ENCODE measurements at regions not wholly inside any gene's neighbourhood (a gene's known extent, or its start where the extent isn't known, plus 50 kb on each side); places are given as distances from the start of the nearest gene placed in this dataset.
"Not testable (repeated sequence)": the region's sequence is repeated elsewhere in the genome, so short reads cannot be mapped to it uniquely, and the experiment has no call there.

DNA sequence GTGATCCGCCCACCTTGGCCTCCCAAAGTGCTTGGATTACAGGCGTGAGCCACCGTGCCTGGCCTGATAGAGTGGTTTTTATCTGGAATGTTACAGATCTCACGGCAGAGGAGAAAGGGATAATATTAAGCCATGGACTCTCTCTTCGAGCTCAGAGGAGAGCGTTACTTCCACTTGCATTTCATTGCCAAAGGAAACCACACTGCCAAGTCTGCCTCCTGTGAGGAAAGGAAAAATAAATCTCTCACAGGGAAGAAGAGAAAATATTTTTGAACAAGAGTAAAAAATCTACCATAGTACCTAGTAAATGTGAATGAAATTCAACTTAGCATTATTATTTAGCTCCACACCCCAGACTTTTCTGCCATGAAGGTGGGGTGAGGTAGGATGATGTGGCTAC, 319.2 kb upstream of the PRICKLE1 start:
- TF ChIP-seq CTCF (IDR thresholded peaks at IDR 0.05; ENCODE audit: poor library complexity) (no peak), EZH2 (IDR thresholded peaks at IDR 0.05; ENCODE audit: borderline replicate concordance) (no peak), EZH2phosphoT487 (IDR thresholded peaks at IDR 0.05; ENCODE audit: low read depth, severe bottlenecking, unreplicated experiment) (no peak)
- Histone ChIP-seq H4K20me1 (ENCODE audit: insufficient read depth, poor library complexity, severe bottlenecking) (no peaks in the 10 kb centered on the region), H3K27me3 (no peaks in the 10 kb centered on the region), H3K27ac (no peak overlapping the region), H3K4me1 (ENCODE audit: insufficient read depth) (no peaks in the 10 kb centered on the region), H3K79me2 (no peaks in the 10 kb centered on the region), H3K36me3 (replicated peaks; ENCODE audit: insufficient read depth, low read depth) (no peaks in the 10 kb centered on the region), H3K9me3 (ENCODE audit: low read depth) (no peaks in the 10 kb centered on the region), H3K4me2 (no peak overlapping the region), H3K4me3 (no peak overlapping the region), H3K9me2 (replicated peaks; ENCODE audit: insufficient read depth) (no peaks in the 10 kb centered on the region), H2AFZ (no peak overlapping the region)
- DNase-seq (ENCODE audit: low spot score), result no peak
- 87% methylated on average over 6 of the region's 6 CpGs for WGBS (ENCODE audit: low lambda C conversion rate, missing lambda C conversion rate)

DNA sequence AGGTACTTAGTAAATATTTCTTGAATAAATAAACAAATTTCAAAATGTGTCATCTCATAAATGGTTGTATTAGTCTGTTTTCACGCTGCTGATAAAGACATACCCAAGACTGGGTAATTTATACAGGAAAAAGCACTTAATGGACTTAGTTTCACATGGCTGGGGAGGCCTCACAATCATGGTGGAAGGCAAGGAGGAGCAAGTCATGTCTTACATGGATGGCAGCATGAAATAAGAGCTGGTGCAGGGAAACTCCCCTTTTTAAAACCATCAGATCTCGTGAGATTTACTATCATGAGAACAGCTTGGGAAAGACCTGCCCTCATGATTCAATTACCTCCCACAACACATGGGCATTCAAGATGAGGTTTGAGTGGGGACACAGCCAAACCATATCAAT, 317.3 kb upstream of the PRICKLE1 start:
- H3K4me2 ChIP-seq; H2AFZ ChIP-seq; H4K20me1 ChIP-seq (ENCODE audit: insufficient read depth, poor library complexity, severe bottlenecking); H3K4me1 ChIP-seq (ENCODE audit: insufficient read depth); H3K79me2 ChIP-seq; DNase-seq (ENCODE audit: low spot score); H3K4me3 ChIP-seq; H3K9me3 ChIP-seq (ENCODE audit: low read depth); H3K27ac ChIP-seq; H3K27me3 ChIP-seq; H3K36me3 ChIP-seq (replicated peaks; ENCODE audit: insufficient read depth, low read depth); H3K9me2 ChIP-seq (replicated peaks; ENCODE audit: insufficient read depth): not testable (repeated sequence)
- WGBS (ENCODE audit: low lambda C conversion rate, missing lambda C conversion rate), result 96% methylated on average over 2 of the region's 2 CpGs

- H3K4me1 ChIP-seq (ENCODE audit: insufficient read depth), result no peaks in the 10 kb centered on the region
- no peak for DNase-seq (ENCODE audit: low spot score)
- H3K9me2 ChIP-seq (replicated peaks; ENCODE audit: insufficient read depth), result no peaks in the 10 kb centered on the region
- H3K9me3 ChIP-seq (ENCODE audit: low read depth), result no peaks in the 10 kb centered on the region
- no peak overlapping the region for H3K4me2 ChIP-seq
- H3K27ac ChIP-seq, result no peak overlapping the region
- H4K20me1 ChIP-seq (ENCODE audit: insufficient read depth, poor library complexity, severe bottlenecking), result no peaks in the 10 kb centered on the region
- H2AFZ ChIP-seq, result no peak overlapping the region
- 97% methylated on average over 2 of the region's 2 CpGs for WGBS (ENCODE audit: low lambda C conversion rate, missing lambda C conversion rate)
- H3K4me3 ChIP-seq, result no peak overlapping the region
- no peaks in the 10 kb centered on the region for H3K27me3 ChIP-seq
- TF ChIP-seq EZH2 (IDR thresholded peaks at IDR 0.05; ENCODE audit: borderline replicate concordance), result no peak
- TF ChIP-seq EZH2phosphoT487 (IDR thresholded peaks at IDR 0.05; ENCODE audit: low read depth, severe bottlenecking, unreplicated experiment), result no peak
- no peak for TF ChIP-seq CTCF (IDR thresholded peaks at IDR 0.05; ENCODE audit: poor library complexity)
- no peaks in the 10 kb centered on the region for H3K79me2 ChIP-seq
- H3K36me3 ChIP-seq (replicated peaks; ENCODE audit: insufficient read depth, low read depth), result no peaks in the 10 kb centered on the region
Measured at GRCh38 chr12:42905419-42905705, 315.8 kb upstream of the PRICKLE1 start.

GRCh38 chr12:42904683-42905418, 315.3 kb upstream of the PRICKLE1 start:
- H4K20me1 ChIP-seq (ENCODE audit: insufficient read depth, poor library complexity, severe bottlenecking), result no peaks in the 10 kb centered on the region
- H3K9me3 ChIP-seq (ENCODE audit: low read depth), result no peaks in the 10 kb centered on the region
- H3K79me2 ChIP-seq, result no peaks in the 10 kb centered on the region
- no peak overlapping the region for H3K4me2 ChIP-seq
- 92% methylated on average over 12 of the region's 12 CpGs for WGBS (ENCODE audit: low lambda C conversion rate, missing lambda C conversion rate)
- H3K27ac ChIP-seq, result no peak overlapping the region
- H3K4me1 ChIP-seq (ENCODE audit: insufficient read depth), result no peaks in the 10 kb centered on the region
- H2AFZ ChIP-seq, result no peak overlapping the region
- TF ChIP-seq EZH2phosphoT487 (IDR thresholded peaks at IDR 0.05; ENCODE audit: low read depth, severe bottlenecking, unreplicated experiment) (no peak), CTCF (IDR thresholded peaks at IDR 0.05; ENCODE audit: poor library complexity) (no peak), EZH2 (IDR thresholded peaks at IDR 0.05; ENCODE audit: borderline replicate concordance) (no peak)
- H3K36me3 ChIP-seq (replicated peaks; ENCODE audit: insufficient read depth, low read depth), result no peaks in the 10 kb centered on the region
- DNase-seq (ENCODE audit: low spot score), result no peak
- no peaks in the 10 kb centered on the region for H3K9me2 ChIP-seq (replicated peaks; ENCODE audit: insufficient read depth)
- H3K27me3 ChIP-seq, result no peaks in the 10 kb centered on the region
- H3K4me3 ChIP-seq, result no peak overlapping the region
